ENCODE measurements at regions not wholly inside any gene's neighbourhood (a gene's known extent, or its start where the extent isn't known, plus 50 kb on each side); places are given as distances from the start of the nearest gene placed in this dataset.

DNA sequence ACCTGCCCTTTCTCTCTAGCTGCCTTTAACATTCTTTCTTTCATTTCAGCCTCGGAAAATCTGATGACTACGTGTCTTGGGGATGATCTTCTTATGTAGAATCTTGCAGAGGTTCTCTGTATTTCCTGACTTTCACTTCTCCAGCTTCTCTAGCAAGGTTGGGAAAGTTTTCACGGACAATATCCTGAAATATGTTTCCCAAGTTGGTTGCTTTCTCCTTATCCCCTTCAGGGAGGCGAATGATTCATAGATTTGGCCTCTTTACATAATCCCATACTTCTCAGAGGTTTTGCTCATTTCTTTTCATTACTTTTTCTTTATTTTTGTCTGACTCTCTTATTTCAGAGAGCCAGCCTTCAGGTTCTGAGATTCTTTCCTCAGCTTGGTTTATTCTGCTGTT lies 62.1 kb upstream of the CCDC54 start:
- TF ChIP-seq, protein P1, sequence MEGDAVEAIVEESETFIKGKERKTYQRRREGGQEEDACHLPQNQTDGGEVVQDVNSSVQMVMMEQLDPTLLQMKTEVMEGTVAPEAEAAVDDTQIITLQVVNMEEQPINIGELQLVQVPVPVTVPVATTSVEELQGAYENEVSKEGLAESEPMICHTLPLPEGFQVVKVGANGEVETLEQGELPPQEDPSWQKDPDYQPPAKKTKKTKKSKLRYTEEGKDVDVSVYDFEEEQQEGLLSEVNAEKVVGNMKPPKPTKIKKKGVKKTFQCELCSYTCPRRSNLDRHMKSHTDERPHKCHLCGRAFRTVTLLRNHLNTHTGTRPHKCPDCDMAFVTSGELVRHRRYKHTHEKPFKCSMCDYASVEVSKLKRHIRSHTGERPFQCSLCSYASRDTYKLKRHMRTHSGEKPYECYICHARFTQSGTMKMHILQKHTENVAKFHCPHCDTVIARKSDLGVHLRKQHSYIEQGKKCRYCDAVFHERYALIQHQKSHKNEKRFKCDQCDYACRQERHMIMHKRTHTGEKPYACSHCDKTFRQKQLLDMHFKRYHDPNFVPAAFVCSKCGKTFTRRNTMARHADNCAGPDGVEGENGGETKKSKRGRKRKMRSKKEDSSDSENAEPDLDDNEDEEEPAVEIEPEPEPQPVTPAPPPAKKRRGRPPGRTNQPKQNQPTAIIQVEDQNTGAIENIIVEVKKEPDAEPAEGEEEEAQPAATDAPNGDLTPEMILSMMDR (conservative IDR thresholded peaks at IDR 0.05; ENCODE audit: low read depth in 2 of 2), result no peak
- no peak for TF ChIP-seq EZH2 (IDR thresholded peaks at IDR 0.05; ENCODE audit: low read depth, unreplicated experiment)
- TF ChIP-seq, protein P2, sequence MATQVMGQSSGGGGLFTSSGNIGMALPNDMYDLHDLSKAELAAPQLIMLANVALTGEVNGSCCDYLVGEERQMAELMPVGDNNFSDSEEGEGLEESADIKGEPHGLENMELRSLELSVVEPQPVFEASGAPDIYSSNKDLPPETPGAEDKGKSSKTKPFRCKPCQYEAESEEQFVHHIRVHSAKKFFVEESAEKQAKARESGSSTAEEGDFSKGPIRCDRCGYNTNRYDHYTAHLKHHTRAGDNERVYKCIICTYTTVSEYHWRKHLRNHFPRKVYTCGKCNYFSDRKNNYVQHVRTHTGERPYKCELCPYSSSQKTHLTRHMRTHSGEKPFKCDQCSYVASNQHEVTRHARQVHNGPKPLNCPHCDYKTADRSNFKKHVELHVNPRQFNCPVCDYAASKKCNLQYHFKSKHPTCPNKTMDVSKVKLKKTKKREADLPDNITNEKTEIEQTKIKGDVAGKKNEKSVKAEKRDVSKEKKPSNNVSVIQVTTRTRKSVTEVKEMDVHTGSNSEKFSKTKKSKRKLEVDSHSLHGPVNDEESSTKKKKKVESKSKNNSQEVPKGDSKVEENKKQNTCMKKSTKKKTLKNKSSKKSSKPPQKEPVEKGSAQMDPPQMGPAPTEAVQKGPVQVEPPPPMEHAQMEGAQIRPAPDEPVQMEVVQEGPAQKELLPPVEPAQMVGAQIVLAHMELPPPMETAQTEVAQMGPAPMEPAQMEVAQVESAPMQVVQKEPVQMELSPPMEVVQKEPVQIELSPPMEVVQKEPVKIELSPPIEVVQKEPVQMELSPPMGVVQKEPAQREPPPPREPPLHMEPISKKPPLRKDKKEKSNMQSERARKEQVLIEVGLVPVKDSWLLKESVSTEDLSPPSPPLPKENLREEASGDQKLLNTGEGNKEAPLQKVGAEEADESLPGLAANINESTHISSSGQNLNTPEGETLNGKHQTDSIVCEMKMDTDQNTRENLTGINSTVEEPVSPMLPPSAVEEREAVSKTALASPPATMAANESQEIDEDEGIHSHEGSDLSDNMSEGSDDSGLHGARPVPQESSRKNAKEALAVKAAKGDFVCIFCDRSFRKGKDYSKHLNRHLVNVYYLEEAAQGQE (IDR thresholded peaks at IDR 0.05; ENCODE audit: unreplicated experiment), result no peak
- no peak for TF ChIP-seq EZH2phosphoT487 (IDR thresholded peaks at IDR 0.05; ENCODE audit: unreplicated experiment)
- no peak for TF ChIP-seq POLR2AphosphoS5 (IDR thresholded peaks at IDR 0.05; ENCODE audit: low read depth)
- TF ChIP-seq CREB1 (CRISPR knock-in tag; IDR thresholded peaks at IDR 0.05; ENCODE audit: low read depth), result no peak
- TF ChIP-seq ZNF331 (CRISPR knock-in tag; IDR thresholded peaks at IDR 0.05; ENCODE audit: low read depth), result no peak
- TF ChIP-seq ZNF114 (CRISPR knock-in tag; IDR thresholded peaks at IDR 0.05), result no peak
- TF ChIP-seq, protein P3, sequence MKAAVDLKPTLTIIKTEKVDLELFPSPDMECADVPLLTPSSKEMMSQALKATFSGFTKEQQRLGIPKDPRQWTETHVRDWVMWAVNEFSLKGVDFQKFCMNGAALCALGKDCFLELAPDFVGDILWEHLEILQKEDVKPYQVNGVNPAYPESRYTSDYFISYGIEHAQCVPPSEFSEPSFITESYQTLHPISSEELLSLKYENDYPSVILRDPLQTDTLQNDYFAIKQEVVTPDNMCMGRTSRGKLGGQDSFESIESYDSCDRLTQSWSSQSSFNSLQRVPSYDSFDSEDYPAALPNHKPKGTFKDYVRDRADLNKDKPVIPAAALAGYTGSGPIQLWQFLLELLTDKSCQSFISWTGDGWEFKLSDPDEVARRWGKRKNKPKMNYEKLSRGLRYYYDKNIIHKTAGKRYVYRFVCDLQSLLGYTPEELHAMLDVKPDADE (IDR thresholded peaks at IDR 0.05), result no peak
- no peak for TF ChIP-seq JUNB (IDR thresholded peaks at IDR 0.05; ENCODE audit: unreplicated experiment)

Measured in GM23338 (cell line).